H1 (cell line): ENCODE measurements at regions not wholly inside any gene's neighbourhood (a gene's known extent, or its start where the extent isn't known, plus 50 kb on each side); places are given as distances from the start of the nearest gene placed in this dataset.

Source experiments
- CTCF ChIA-PET: fragments of 300-600 bp; sonication (Branson Sonifier 250); formaldehyde crosslinking; loops from one replicate; lab custom pipeline; 2021; ENCODE audit not compliant: partially characterized antibody; lab: Charles Lee
- POLR2A ChIA-PET: fragments of 300-600 bp; sonication (Branson Sonifier 250); formaldehyde crosslinking; loops from one replicate; lab custom pipeline; 2021; ENCODE audit warnings: inconsistent platforms; ENCODE audit not compliant: partially characterized antibody; lab: Charles Lee
- DNase-seq, 2 experiments: peaks; one replicate each; pipeline versions ENCODE4 v3.0.0 to v3.0.0-alpha.2; 2010 to 2022; ENCODE audit warnings: low spot score in 2 of 2, low read depth in 1 of 2, mixed read lengths in 1 of 2
- FAIRE-seq: peaks from 2 replicates; lab custom pipeline; 2011; peaks lifted over from hg19 to GRCh38; lab: Jason Lieb, UNC
- H2AFZ ChIP-seq: 2 replicates; pipeline ENCODE4 v1.8.1; 2012; ENCODE audit warnings: low read length, inconsistent platforms
- H2AK5ac ChIP-seq: 2 replicates; pipeline ENCODE4 v1.6.1; 2013; ENCODE audit warnings: low read depth, low read length
- H2BK120ac ChIP-seq: replicated peaks from 2 replicates; pipeline ENCODE3; 2013; ENCODE audit warnings: low read depth, low read length, inconsistent platforms
- H2BK12ac ChIP-seq: 2 replicates; pipeline ENCODE4 v1.6.1; 2013; ENCODE audit warnings: low read depth, low read length
- H2BK15ac ChIP-seq: 2 replicates; pipeline ENCODE4 v1.6.1; 2013; ENCODE audit warnings: low read length
- H2BK20ac ChIP-seq: 2 replicates; pipeline ENCODE4 v1.6.1; 2013; ENCODE audit warnings: low read length
- H2BK5ac ChIP-seq: 2 replicates; pipeline ENCODE4 v1.6.1; 2013; ENCODE audit warnings: low read depth, low read length
- H3K14ac ChIP-seq: 2 replicates; pipeline ENCODE4 v1.6.1; 2013; ENCODE audit warnings: inconsistent platforms; ENCODE audit not compliant: insufficient read length
- H3K18ac ChIP-seq: 2 replicates; pipeline ENCODE4 v1.6.1; 2013; ENCODE audit warnings: low read length; ENCODE audit errors: extremely low read depth
- H3K23ac ChIP-seq: 2 replicates; pipeline ENCODE4 v1.6.1; 2013; ENCODE audit warnings: inconsistent platforms; ENCODE audit not compliant: insufficient read length
- H3K23me2 ChIP-seq: 2 replicates; pipeline ENCODE4 v1.6.1; 2013; ENCODE audit warnings: low read depth, low read length
- H3K27ac ChIP-seq: 2 replicates; pipeline ENCODE4 v1.6.1; 2011; ENCODE audit warnings: low read depth, low read length, inconsistent platforms
- H3K27me3 ChIP-seq, 4 experiments: replicated peaks in 1 of 4; 1 replicate in 1 of 4; 2 replicates in 3 of 4; pipeline versions ENCODE4 v1.6.1 to v1.8.1; 2011 to 2013; ENCODE audit warnings: low read length in 3 of 4, mild to moderate bottlenecking in 3 of 4, inconsistent platforms in 2 of 4, mixed read lengths in 2 of 4, moderate library complexity in 1 of 4; ENCODE audit not compliant: control insufficient read depth in 3 of 4, insufficient read depth in 3 of 4; ENCODE audit errors: extremely low read depth in 1 of 4
- H3K36me3 ChIP-seq, 4 experiments: 2 replicates each; pipeline versions ENCODE4 v1.6.1 to v1.8.1; 2011 to 2013; ENCODE audit warnings: mild to moderate bottlenecking in 4 of 4, low read length in 3 of 4, moderate library complexity in 2 of 4, control low read depth in 1 of 4, inconsistent platforms in 1 of 4; ENCODE audit not compliant: insufficient read depth in 4 of 4, control insufficient read depth in 2 of 4
- H3K4ac ChIP-seq: replicated peaks from 2 replicates; pipeline ENCODE3; 2013; ENCODE audit warnings: low read length, low read depth, mixed read lengths, inconsistent platforms; ENCODE audit not compliant: insufficient read length
- H3K4me1 ChIP-seq, 4 experiments: replicated peaks in 1 of 4; 1 replicate in 1 of 4; 2 replicates in 3 of 4; pipeline versions ENCODE4 v1.6.1 to v1.8.1; 2011 to 2013; ENCODE audit warnings: low read length in 3 of 4, inconsistent platforms in 2 of 4, mixed read lengths in 1 of 4; ENCODE audit not compliant: insufficient read depth in 4 of 4, control insufficient read depth in 3 of 4
- H3K4me2 ChIP-seq, 2 experiments: 2 replicates each; pipeline versions ENCODE4 v1.6.1 to v1.8.1; 2011 to 2013; ENCODE audit warnings: low read depth in 2 of 2, low read length in 2 of 2, control low read depth in 1 of 2, inconsistent platforms in 1 of 2, mild to moderate bottlenecking in 1 of 2; ENCODE audit not compliant: insufficient read depth in 1 of 2
- H3K4me3 ChIP-seq, 4 experiments: fragments of 200-600, 300-600 bp in 1 of 4; sonication (generic), shearing (Covaris generic), sonication (Bioruptor Twin) in 1 of 4; 2 replicates each; pipeline versions ENCODE4 v1.5.1 to v1.8.1; 2011 to 2016; ENCODE audit warnings: low read length in 4 of 4, low read depth in 3 of 4, control low read depth in 2 of 4, inconsistent platforms in 2 of 4, mild to moderate bottlenecking in 2 of 4, mixed read lengths in 1 of 4, moderate library complexity in 1 of 4; ENCODE audit not compliant: insufficient read depth in 2 of 4; ENCODE audit errors: extremely low read depth in 1 of 4
- H3K56ac ChIP-seq: replicated peaks from 2 replicates; pipeline ENCODE3; 2013; ENCODE audit warnings: low read depth, mild to moderate bottlenecking, mixed read lengths, low read length, inconsistent platforms; ENCODE audit not compliant: insufficient read length
- H3K79me1 ChIP-seq: 2 replicates; pipeline ENCODE4 v1.6.1; 2013; ENCODE audit warnings: low read depth, low read length, control low read depth
- H3K79me2 ChIP-seq, 2 experiments: 2 replicates each; pipeline versions ENCODE4 v1.6.1 to v1.8.1; 2012 to 2013; ENCODE audit warnings: low read length in 2 of 2, mild to moderate bottlenecking in 2 of 2, inconsistent platforms in 1 of 2; ENCODE audit not compliant: insufficient read depth in 2 of 2, control insufficient read depth in 1 of 2
- H3K9ac ChIP-seq, 4 experiments: replicated peaks in 1 of 4; 1 replicate in 1 of 4; 2 replicates in 3 of 4; pipeline versions ENCODE4 v1.6.1 to v1.8.1; 2011 to 2013; ENCODE audit warnings: low read depth in 3 of 4, low read length in 3 of 4, control low read depth in 2 of 4, mild to moderate bottlenecking in 2 of 4, moderate library complexity in 2 of 4, inconsistent platforms in 1 of 4; ENCODE audit errors: extremely low read depth in 1 of 4
- H3K9me3 ChIP-seq, 2 experiments: 2 replicates each; pipeline versions ENCODE4 v1.6.1 to v1.8.1; 2012 to 2013; ENCODE audit warnings: mild to moderate bottlenecking in 2 of 2, moderate library complexity in 2 of 2, control low read depth in 1 of 2, inconsistent platforms in 1 of 2, low read depth in 1 of 2, low read length in 1 of 2, mixed read lengths in 1 of 2; ENCODE audit not compliant: insufficient read depth in 2 of 2
- H4K20me1 ChIP-seq, 2 experiments: replicated peaks in 1 of 2; 2 replicates each; pipeline versions ENCODE3 to v1.8.1; 2011 to 2013; ENCODE audit warnings: inconsistent platforms in 2 of 2, low read length in 2 of 2, mild to moderate bottlenecking in 1 of 2; ENCODE audit not compliant: insufficient read depth in 2 of 2, control insufficient read depth in 1 of 2
- H4K5ac ChIP-seq: 2 replicates; pipeline ENCODE4 v1.6.1; 2013; ENCODE audit warnings: low read length, low read depth, mixed read lengths, inconsistent platforms; ENCODE audit not compliant: insufficient read length
- H4K8ac ChIP-seq: 2 replicates; pipeline ENCODE4 v1.8.0; 2013; ENCODE audit warnings: mild to moderate bottlenecking, moderate library complexity, low read length, inconsistent platforms; ENCODE audit not compliant: insufficient read depth; ENCODE audit errors: extremely low read depth
- H4K91ac ChIP-seq: replicated peaks from 2 replicates; pipeline ENCODE3; 2013; ENCODE audit warnings: low read length, mixed read lengths, inconsistent platforms; ENCODE audit not compliant: insufficient read length
- EZH2 ChIP-seq: fragments of 200-600 bp; sonication (generic); IDR thresholded peaks from 2 replicates; pipeline ENCODE4 v1.7.1; 2012; ENCODE audit warnings: low read depth, mild to moderate bottlenecking, moderate library complexity, low read length, inconsistent platforms; ENCODE audit not compliant: severe bottlenecking
- MAFK ChIP-seq: IDR thresholded peaks from 2 replicates; pipeline ENCODE4 v1.6.1; 2012; ENCODE audit warnings: low read depth, mild to moderate bottlenecking, improper control_type of control experiment, low read length
- RAD21 ChIP-seq, 2 experiments: IDR thresholded peaks in 1 of 2; conservative IDR thresholded peaks in 1 of 2; 2 replicates each; pipeline ENCODE4 v1.6.1; 2011; ENCODE audit warnings: low read depth in 2 of 2, low read length in 2 of 2, improper control_type of control experiment in 1 of 2, inconsistent platforms in 1 of 2, mild to moderate bottlenecking in 1 of 2, moderate library complexity in 1 of 2
- RNF2 ChIP-seq: fragments of 200-900, 300-1000 bp; sonication (generic); IDR thresholded peaks from 2 replicates; pipeline ENCODE4 v1.7.1; 2016; ENCODE audit warnings: borderline replicate concordance, low read depth, mild to moderate bottlenecking, antibody characterized with exemption, low read length; ENCODE audit not compliant: poor library complexity, severe bottlenecking; ENCODE audit errors: missing control alignments
- SIX5 ChIP-seq: IDR thresholded peaks from 2 replicates; pipeline ENCODE4 v1.6.1; 2011; ENCODE audit warnings: mild to moderate bottlenecking, low read depth, low read length
- SP4 ChIP-seq: IDR thresholded peaks from 2 replicates; pipeline ENCODE4 v1.6.1; 2012; ENCODE audit warnings: low read length, inconsistent platforms
- SUZ12 ChIP-seq: fragments of 200-600 bp; sonication (generic); IDR thresholded peaks from 2 replicates; pipeline ENCODE4 v1.6.1; 2012; ENCODE audit warnings: mild to moderate bottlenecking, inconsistent platforms, low read length, moderate library complexity, mixed read lengths
- TBP ChIP-seq: IDR thresholded peaks from 2 replicates; pipeline ENCODE4 v1.6.1; 2011; ENCODE audit warnings: low read depth, low read length, improper control_type of control experiment
- ZNF274 ChIP-seq: IDR thresholded peaks from 2 replicates; pipeline ENCODE4 v1.7.0; 2012; ENCODE audit warnings: low read length, borderline replicate concordance; ENCODE audit errors: extremely low read depth
- WGBS, 2 experiments: shearing (Covaris generic) in 1 of 2; methylation state at CpG; one replicate each; pipeline versions ENCODE4 v1.1.6 to v1.1.7; 2013 to 2015; ENCODE audit warnings: low lambda C conversion rate in 2 of 2, mixed read lengths in 2 of 2, inconsistent platforms in 1 of 2, low coverage in 1 of 2, missing lambda C conversion rate in 1 of 2; ENCODE audit not compliant: insufficient replicate concordance in 2 of 2, insufficient coverage in 1 of 2, insufficient read length in 1 of 2; ENCODE audit errors: extremely low coverage in 1 of 2, missing lambda C conversion rate in 1 of 2; 5-methylcytosine and 5-hydroxymethylcytosine counted together
- TF ChIP-seq, protein P1 (sequence below), 3 experiments: IDR thresholded peaks; 1 replicate in 2 of 3; 2 replicates in 1 of 3; pipeline versions ENCODE4 v1.5.1 to v1.6.1; 2011; ENCODE audit warnings: low read length in 3 of 3, mild to moderate bottlenecking in 3 of 3, inconsistent platforms in 2 of 3, low read depth in 1 of 3, moderate library complexity in 1 of 3; ENCODE audit not compliant: insufficient read depth in 1 of 3; ENCODE audit errors: control extremely low read depth in 1 of 3

GRCh38 chr7:25624833-25625232 is 396.5 kb upstream of the NPVF start:
- Histone ChIP-seq H2BK15ac (no peak overlapping the region), H3K36me3 (no peaks in the 10 kb centered on the region), H4K5ac (no peak overlapping the region), H2BK12ac (no peak overlapping the region), H2BK20ac (no peak overlapping the region), H3K56ac (no peak overlapping the region), H2BK5ac (no peak overlapping the region), H3K23me2 (no peaks in the 10 kb centered on the region), H3K4me1 (peaks cover 0 to 6% (median 4%) of the 10 kb centered on the region in 4 experiments; a peak in 4 of 7 replicates), H4K20me1 (no peaks in the 10 kb centered on the region), H3K14ac (no peak overlapping the region), H3K18ac (no peak overlapping the region), H3K4me2 (no peak overlapping the region), H3K23ac (no peak overlapping the region), H2AFZ (peak overlapping the region; percentile 74), H2BK120ac (no peak overlapping the region), H4K91ac (no peak overlapping the region), H4K8ac (no peak overlapping the region), H3K27ac (no peak overlapping the region), H3K4ac (no peak overlapping the region), H2AK5ac (no peak overlapping the region), H3K79me1 (no peaks in the 10 kb centered on the region), H3K9ac (no peak overlapping the region), H3K79me2 (no peaks in the 10 kb centered on the region), H3K9me3 (0 out of 4 replicates have a peak, but pooled peaks cover 0 to 3% of the 10 kb centered on the region in 2 experiments), H3K27me3 (no peaks in the 10 kb centered on the region), H3K4me3 (no peak overlapping the region)
- POLR2A ChIA-PET: no interaction called here
- DNase-seq: no peak
- CTCF ChIA-PET: interaction anchor here (0.6 to 0.8 kb wide), 2 partner anchors 9 to 152 kb away, joined by 3 to 4 read pairs; no protein-coding TSS in a partner anchor
- 89% methylated on average over 8 of the region's 8 CpGs; no CpG with 5 or more reads in 1 of the 2 experiments for WGBS, 2 experiments
- FAIRE-seq: no peak
- no peak for TF ChIP-seq RNF2
- no peak for TF ChIP-seq SIX5
- no peak for TF ChIP-seq MAFK
- no peak for TF ChIP-seq TBP
- no peak for TF ChIP-seq SP4
- no peak for TF ChIP-seq SUZ12
- no peak for TF ChIP-seq ZNF274
- no peak for TF ChIP-seq RAD21 (IDR thresholded peaks at IDR 0.05 in 1 of 2, conservative IDR thresholded peaks at IDR 0.05 in 1 of 2; ENCODE audit: low read depth in 2 of 2, low read length in 2 of 2)
- TF ChIP-seq, protein P1, sequence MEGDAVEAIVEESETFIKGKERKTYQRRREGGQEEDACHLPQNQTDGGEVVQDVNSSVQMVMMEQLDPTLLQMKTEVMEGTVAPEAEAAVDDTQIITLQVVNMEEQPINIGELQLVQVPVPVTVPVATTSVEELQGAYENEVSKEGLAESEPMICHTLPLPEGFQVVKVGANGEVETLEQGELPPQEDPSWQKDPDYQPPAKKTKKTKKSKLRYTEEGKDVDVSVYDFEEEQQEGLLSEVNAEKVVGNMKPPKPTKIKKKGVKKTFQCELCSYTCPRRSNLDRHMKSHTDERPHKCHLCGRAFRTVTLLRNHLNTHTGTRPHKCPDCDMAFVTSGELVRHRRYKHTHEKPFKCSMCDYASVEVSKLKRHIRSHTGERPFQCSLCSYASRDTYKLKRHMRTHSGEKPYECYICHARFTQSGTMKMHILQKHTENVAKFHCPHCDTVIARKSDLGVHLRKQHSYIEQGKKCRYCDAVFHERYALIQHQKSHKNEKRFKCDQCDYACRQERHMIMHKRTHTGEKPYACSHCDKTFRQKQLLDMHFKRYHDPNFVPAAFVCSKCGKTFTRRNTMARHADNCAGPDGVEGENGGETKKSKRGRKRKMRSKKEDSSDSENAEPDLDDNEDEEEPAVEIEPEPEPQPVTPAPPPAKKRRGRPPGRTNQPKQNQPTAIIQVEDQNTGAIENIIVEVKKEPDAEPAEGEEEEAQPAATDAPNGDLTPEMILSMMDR (IDR thresholded peaks at IDR 0.05; ENCODE audit: control extremely low read depth in 1 of 3, insufficient read depth in 1 of 3, low read depth in 1 of 3, low read length in 3 of 3): no peak
- no peak for TF ChIP-seq EZH2
